UCSD-AML1 (cell line): ENCODE measurements at regions not wholly inside any gene's neighbourhood (a gene's known extent, or its start where the extent isn't known, plus 50 kb on each side); places are given as distances from the start of the nearest gene placed in this dataset.

Source experiments
- DNase-seq: peaks from one replicate; lab custom pipeline; 2025; ENCODE audit not compliant: unreplicated experiment; lab: John Stamatoyannopoulos, UW

DNA sequence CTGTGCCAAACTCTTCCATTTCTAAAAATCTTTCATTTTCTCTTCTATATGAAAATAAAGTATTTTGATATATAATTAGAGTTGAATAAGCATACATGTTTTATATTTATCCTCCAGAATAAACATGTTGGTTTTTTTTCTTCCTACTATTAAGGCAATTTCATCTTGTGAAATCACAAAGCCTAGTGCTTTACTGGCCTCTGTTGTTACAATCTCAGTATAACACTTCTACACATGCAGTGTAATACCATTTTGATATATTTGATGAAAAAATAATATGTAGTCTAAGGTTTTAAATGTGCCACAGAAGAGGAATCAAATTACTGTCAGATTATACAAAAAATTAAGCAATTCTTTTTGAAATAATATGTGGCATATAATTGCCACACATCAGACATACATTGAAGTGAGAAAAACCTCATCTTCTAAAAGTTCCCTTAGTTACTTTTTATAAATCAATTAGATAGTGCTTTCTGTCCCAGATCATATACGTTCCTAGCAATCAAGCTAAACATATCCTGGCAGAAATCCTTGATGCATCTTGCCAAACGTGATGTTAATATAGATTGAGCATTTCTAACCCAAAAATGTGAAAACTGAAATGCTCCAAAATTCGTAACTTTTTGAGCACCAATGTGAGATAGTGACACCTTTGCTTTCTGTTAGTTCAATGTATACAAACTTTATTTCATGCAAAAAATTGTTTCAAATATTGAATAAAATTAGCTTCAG, 225.1 kb upstream of the MANEA start:
- no peak for DNase-seq

DNA sequence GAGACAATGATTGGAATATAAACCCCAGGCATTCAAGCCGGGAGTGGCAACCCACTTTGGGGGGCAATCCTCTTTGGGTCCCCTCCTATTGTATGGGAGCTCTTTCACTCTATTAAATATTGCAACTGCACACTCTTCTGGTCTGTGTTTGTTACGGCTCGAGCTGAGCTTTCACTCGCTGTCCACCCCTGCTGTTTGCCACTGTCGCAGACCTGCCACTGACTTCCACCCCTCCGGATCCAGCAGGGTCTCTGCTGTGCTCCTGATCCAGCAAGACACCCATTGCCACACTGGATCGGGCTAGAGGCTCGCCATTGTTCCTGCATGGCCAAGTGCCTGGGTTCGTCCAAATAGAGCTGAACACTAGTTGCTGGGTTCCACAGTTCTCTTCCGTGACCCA, 222.8 kb upstream of the MANEA start:
- no peak for DNase-seq

DNA sequence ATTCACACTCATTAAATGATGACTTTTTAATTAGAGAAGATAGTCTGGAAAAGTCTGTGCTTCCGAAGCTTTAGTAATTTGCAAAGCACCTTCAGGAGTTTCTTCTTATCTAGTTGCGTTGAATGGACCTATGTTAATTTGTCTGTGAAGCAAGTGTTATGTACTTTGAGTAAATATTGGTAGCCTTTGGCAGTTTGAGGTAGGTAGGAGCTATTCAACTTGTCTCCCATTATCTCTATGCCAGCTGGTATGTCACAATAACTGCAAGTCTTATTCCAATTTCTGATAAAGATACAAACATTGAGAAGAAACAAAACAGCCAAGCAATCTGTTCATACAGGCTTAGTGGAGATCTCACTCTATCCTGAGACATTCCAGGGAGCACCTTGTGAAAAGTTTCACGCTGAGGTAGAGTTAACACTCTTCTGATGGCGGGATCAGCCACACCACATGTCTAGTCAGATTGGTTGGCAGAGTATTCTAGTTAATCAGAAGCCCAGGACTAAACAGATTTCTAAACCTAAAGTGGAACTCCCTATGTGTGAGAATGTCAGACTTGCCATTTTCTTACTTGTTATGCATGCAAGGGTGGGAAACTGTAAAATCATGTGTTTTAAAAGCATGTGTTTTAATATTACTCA, 219.8 kb upstream of the MANEA start:
- no peak for DNase-seq

DNA sequence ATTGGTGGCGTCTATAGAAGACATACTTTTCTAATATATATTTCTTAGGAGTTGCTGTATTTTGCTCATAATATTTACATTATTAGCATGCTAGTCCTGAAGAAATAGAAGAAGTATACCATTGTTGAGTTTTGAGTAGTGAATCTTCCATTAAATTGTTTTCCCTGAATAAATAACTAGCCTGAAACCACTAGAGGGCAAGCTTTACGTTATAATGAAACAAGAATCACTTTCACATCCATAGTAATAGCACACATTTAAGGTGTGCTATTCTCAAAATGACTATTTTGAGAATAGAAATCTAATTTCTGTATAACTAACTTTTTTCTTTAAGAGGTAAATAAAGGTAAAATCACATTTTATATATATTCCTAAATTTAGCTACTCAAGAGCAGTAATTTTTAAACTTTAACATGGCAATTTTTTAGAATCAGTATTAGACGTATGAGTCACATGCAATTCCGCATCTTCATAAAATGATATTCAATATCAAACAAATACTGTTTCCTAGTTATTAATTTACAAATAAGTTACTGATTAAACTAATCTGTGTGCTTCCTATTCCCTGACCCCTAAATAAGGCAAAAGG, 213.2 kb upstream of the MANEA start:
- no peak for DNase-seq

DNA sequence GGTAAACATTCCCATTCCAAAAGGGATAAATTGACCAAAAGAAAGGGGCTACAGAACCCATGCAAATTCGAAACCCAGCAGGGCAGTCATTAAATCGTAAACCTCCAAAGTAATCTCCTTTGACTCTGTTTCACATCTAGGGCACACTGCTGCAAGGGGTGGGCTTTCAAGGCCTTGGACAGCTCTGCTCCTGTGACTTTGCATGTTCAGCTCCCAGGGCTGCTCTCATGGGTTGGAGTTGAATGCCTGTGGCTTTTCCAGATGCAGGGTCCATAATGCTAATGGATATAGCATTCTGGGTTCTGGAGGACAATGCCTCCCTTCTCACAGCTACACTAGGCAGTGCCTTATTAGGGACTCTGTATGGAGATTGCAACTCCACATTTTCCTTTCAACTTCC, 211.9 kb upstream of the MANEA start:
- no peak for DNase-seq

DNA sequence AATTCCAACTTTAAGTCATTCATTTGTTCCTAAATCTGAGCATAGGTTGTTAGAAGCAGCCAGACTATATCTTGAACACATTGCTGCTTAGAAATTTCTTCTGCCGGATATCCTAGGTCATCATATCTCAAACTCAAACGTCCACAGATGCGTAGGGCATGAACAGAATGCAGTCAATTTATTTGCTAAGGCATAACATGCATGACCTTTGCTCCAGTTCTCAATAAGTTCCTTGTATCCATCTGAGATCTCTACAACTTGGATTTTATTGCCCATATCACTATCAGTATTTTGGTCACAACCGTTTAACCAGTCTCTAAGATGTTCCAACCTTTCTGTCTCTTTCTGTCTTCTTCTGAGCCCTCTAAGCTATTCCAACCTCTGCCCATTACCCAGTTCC, 210.9 kb upstream of the MANEA start:
- DNase-seq = no peak

DNA sequence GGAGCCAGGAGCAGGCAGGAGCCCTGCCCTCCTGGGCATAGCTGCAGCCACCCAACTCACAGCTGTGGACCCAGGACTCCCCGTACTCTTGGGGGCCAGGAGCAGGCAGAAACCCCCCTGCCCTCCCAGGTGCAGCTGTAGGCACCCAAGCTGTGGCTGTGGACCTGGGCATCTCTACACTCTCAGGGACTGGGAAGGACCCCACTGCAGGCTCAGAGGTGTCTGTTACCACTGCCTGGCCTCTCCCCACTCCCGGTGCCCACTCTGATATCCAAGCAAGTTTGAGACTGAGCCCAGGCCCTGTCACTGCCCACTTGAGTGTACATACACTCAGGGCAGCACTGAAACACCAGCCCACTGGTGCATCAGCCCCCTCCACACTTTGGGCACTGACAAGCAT, 193.5 kb upstream of the MANEA start:
- DNase-seq = no peak

DNA sequence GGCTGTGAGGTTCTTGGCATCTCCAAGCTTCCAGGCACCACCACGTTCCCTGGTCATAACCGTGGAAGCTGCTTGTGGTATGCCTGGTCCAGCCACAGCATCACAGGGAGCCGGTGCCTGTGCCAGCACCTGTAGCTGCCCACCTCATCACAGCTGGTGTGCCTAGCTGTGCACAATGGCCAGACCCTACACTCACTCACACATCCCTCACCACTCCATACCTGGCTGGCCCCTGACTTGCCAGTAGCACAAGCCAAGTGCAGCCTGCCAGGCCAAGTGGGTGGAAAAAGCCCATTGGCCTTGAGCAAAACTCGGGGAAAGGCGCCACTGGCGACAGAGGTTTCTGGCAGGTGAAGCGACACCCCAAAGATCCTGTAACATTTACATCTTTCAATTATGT, 192.3 kb upstream of the MANEA start:
- DNase-seq = no peak

DNA sequence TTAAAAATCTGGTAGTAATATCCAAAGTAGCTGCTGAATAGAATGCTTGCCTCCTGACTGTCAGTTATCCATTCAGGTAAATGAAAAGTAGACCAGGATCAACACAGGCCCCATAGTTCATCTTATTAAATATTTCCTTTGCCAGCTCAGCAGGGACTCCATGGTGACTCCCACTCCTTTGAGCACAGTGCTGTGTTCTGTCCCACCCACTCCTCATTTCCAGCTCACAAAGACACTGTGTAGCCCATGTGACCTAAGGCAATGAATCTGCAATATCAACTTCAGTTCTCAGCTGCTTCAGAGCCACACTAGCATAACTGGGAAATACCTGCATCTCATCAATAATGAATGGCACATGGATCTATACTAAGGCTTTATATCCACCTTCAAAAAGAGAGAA, 189.5 kb upstream of the MANEA start:
- DNase-seq = no peak

DNA sequence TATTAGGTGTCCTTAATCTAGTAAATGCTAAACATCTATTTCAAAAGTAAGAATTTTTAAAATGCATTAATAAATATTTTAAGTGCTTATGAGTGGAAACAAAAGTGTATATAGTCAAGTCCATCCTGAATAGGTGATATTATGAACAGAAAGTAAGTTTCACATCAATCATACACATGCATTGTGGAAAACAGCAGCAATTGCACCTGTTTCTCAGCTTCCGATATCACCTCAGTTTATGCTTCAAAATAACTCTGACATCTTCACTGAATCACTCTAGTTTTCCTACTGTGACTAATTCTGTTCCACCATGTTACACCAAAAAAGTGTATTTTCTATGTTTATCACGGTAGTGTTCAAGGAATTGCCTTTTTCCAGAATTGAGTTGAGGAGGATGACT, 172.6 kb upstream of the MANEA start:
- DNase-seq = no peak

DNA sequence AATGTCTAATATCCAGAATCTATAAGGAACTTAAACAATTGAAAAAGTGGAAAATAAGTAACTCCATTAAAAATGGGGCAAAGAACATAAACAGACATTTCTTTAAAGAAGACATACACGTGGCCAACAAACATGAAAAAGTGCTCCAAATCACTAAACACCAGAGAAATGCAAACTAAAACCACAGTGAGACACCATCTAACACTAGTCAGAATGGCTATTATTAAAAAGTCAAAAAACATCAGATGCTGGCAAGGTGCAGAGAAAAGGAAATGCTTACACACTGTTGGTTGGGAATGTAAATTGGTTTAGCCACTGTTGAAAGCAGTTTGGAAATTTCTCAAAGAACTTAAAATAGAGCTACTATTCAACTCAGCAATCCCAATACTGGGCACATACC, 169.2 kb upstream of the MANEA start:
- DNase-seq = no peak

DNA sequence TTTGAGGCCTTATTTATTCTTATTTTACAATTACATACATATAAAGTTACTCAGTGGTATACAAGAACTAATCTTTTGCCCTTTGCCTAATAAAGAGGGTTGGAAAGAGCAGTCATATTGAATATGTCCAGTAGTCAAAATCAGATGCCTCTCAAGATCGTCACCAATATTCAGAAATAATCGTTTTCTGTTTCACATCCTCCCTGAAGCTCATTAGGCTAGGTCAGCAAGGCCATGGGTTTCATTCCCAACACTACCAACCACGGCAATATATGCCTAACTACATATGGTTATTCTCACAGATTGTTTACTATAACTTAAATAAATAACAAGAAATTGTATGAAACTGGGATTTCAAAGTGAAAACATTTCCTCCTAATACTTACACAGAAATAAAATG, 167.2 kb upstream of the MANEA start:
- no peak for DNase-seq

DNA sequence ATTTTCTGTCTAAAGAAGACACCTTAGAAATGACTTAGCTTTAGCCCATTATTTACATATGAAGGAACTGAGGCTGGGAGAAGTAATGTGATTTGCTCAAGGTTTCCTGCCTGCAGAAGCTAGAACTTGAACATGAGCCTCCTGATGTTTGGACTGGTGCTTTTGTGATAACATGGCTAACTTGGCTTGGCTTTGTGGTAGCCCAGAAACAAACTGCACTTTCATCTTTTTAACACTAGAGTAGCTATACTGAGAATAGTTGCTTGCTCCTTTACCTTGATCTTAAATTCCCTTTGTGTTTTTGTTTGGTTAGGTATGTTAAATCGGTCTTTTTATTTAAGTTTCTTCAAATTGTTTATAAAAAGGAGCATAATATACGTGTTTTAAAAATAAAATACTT, 163.5 kb upstream of the MANEA start:
- no peak for DNase-seq

DNA sequence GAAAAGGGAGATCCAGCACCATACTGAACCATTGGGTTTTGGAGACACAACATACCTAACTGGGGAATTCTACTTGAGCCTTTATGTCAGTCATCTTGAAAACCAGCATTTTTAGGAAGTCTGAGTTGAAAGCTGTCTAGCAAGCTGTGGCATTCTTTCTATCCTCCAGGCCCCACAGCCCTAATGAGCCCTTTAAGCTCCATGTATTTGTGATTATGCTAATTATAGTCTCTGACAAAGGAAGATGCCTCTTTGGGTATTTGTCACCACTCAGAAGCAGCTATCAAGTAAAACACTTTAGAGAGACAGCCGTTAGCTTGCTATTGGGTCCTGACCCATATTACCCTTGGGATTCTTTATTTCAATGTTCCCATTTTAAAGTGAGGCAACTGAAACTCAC, 159.5 kb upstream of the MANEA start:
- no peak for DNase-seq

DNA sequence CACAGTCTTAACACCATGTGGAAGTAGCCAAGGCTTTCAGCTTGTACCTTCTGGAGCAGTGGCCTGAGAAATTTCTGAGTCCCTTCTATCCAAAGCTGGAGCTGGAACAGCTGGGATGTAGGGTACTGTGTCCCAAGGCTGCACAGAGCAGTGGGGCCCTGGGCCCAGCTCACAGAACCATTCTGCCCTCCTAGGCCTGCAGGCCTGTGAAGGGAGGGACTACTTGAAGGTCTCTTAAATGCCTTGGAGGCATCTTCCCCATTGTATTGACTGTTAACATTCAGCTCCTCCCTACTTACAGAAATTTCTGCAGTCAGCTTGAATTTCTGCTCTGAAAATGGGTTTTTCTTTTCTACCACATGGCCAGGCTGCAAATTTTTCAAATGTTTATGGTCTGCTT, 156.5 kb upstream of the MANEA start:
- no peak for DNase-seq

DNA sequence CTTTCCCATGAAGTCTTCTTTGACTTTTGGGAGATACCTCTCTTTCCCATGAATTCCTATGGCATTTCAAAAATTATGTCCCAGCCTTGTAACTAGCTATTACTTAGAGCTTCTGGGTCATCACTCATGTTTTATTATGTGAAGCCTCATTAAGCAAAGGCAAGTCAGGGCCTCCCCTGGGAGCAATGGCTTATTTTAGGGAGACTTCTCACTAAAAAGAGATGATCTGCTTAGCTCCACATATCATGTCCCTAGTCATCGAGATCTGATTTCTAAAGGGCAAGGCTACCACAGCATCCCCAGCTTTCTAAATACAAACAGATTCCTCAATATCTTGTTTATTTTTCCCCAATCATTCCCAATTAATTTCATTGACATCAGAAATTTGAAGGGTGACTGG, 154.0 kb upstream of the MANEA start:
- no peak for DNase-seq

DNA sequence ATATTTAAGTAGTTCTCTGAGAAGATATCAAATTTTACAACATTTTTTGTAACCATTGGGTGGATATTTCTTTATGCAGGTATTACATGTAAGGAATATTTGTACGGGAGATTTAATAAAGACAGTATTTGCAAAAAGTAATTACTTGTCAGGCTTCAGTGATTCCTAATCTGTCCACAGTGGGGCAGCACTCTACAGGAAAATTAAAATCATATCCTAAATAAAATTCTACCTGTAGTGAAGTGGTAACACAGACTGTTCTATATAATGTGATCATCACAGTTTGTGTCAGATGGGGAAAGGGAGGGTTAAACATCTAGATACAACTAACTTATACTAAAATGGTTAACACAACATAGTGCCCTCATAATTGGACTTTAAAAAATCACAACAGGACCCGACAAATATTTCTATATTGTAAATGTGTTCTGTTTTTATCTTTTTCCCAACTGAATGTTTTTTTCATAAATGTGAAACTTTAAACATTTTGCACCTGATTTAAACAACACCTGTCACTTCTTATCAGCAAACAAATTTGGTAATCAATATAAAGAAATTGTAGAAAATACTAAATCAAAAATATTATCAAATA, 145.6 kb upstream of the MANEA start:
- peak; percentile 6 for DNase-seq

DNA sequence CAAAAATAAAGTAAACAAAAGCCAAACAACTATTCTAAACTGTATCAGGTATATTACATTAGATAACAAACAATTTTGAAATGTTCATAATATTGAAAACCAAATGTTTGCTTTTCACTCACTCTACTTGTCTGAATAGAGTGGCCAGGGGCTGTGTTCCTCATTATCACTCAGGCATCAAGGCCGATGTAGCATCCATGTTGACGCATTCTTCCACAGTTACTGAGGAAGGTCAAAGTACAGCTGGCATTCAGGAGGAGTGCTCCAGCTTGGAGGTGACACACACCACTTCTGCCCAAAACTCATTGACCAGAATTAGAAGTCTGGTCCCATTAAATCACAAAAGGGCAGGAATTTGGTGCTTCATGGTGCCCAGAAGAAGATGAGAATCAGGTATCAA, 137.6 kb upstream of the MANEA start:
- no peak for DNase-seq

DNA sequence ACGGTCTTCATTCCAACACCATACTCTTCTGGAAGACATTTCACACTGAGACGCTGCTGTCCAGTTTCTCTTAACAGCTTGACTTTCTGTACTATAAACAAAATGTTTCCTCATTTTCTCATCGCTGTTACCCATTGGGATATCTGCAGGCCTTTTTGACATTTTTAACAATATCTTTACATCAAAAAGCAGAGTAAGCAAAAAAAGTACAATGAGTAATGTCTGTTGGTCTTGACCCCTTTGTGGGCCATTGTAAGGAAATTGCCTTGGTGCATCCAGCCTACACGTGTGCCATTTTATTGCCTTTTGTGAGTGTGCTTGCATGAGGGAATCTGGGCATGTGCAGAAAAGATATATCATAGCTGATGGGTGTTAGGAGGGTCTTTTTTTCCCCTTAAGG, 129.1 kb upstream of the MANEA start:
- DNase-seq = no peak

DNA sequence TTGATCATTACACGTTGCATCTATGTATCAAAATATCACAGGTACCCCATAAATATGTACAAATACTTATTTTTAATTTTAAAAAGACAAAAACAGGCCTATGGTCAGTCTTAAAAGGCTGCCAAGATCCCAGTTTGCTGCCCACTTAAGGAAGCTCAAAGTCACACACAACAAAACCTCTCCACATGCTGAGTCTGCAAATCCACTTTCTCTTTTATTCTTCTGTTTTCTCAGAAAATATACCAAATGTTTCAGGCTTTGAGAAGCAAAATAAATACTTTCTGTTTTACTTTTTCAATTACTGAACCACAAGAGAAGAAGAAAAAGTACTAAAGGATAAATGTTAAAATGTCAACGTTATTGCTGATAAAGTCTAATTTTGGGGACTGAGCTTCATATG, 107.8 kb upstream of the MANEA start:
- no peak for DNase-seq

DNA sequence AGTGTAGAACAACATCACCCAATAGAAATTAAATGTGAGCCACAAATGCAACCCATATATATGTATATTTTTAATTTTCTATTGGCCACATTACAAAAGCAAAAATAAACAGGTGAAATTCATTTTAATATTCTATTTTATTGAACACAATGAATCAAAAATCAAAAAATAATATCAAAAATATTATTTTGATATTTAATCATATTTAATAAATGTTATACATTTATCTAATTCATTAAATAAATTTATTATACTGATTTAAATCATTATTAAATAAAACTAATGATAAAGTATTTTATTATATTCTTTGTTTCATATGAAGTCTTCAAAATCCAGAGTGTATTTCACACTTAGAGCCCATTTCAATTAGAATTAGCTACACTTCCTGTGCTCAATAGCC, 98.4 kb upstream of the MANEA start:
- no peak for DNase-seq

DNA sequence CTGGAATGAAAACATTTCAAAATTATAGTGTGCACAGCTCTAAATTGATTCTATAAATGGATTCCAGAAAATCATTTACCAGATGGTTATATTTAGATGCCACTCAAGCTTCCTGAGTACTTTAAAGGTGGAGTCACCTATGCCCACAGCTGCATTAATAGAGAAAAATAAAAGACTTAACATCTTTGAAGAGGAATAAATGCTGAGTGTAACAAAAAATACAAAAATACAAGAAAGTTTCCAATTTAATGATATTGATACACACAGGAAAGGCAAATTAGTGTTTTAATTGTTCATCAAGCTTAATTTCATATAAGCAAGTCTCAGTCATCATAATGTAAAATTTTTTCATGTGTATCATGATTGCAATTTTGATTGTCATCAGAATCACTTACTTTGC, 89.5 kb upstream of the MANEA start:
- no peak for DNase-seq
